HepG2 (cell line): ENCODE measurements at regions not wholly inside any gene's neighbourhood (a gene's known extent, or its start where the extent isn't known, plus 50 kb on each side); places are given as distances from the start of the nearest gene placed in this dataset.

Source experiments
- ATAC-seq: fragments of 200-7000 bp; cut with Tn5 transposase; 3 replicates; pipeline ENCODE4 v1.9.1; 2020; ENCODE audit warnings: mild to moderate bottlenecking, moderate library complexity
- BruUV-seq: library from RNA; stranded (reverse); fragments of 400-500 nt; replicated peaks from 2 replicates; lab custom pipeline; 2021; lab: Mats Ljungman, UMichigan
- CTCF ChIA-PET: fragments of 300-600 bp; formaldehyde crosslinking; extraction: SDS; loops from one replicate; lab custom pipeline; 2021; ENCODE audit warnings: low total read pairs, inconsistent platforms, low intra/inter-chr PET ratio; lab: Yijun Ruan, JAX
- POLR2A ChIA-PET: fragments of 350-600 bp; sonication (Branson Sonifier 250); formaldehyde crosslinking; loops from one replicate; lab custom pipeline; 2020; ENCODE audit warnings: antibody characterized with exemption, inconsistent platforms; lab: Yijun Ruan, JAX
- DNase-seq: peaks from one replicate; pipeline ENCODE4 v3.0.0-alpha.2; 2015; ENCODE audit warnings: low spot score
- FAIRE-seq: peaks from 3 replicates; lab custom pipeline; 2011; peaks lifted over from hg19 to GRCh38; lab: Jason Lieb, UNC
- H2AFZ ChIP-seq: one replicate; pipeline ENCODE4 v1.6.1; 2011; ENCODE audit warnings: low read length, inconsistent platforms
- H3K27ac ChIP-seq: fragments of 300-600 bp; 3 replicates; pipeline ENCODE4 v1.8.0; 2011; ENCODE audit warnings: mixed run types, mild to moderate bottlenecking, mixed read lengths, low read length, inconsistent platforms; ENCODE audit not compliant: insufficient read depth; ENCODE audit errors: extremely low read length
- H3K27me3 ChIP-seq, 2 experiments: fragments of 200-600 bp in 1 of 2; 2 replicates in 1 of 2; 3 replicates in 1 of 2; pipeline versions ENCODE4 v1.6.0 to v1.8.0; 2011; ENCODE audit warnings: low read length in 2 of 2, mild to moderate bottlenecking in 2 of 2, moderate library complexity in 2 of 2, inconsistent platforms in 1 of 2; ENCODE audit not compliant: insufficient read depth in 2 of 2, control insufficient read depth in 1 of 2
- H3K36me3 ChIP-seq, 2 experiments: fragments of 200-600 bp in 1 of 2; replicated peaks in 1 of 2; 2 replicates in 1 of 2; 3 replicates in 1 of 2; pipeline versions ENCODE4 v1.5.1 to v1.8.0; 2011; ENCODE audit warnings: low read length in 2 of 2, inconsistent platforms in 1 of 2; ENCODE audit not compliant: insufficient read depth in 2 of 2, control insufficient read depth in 1 of 2
- H3K4me1 ChIP-seq: 2 replicates; pipeline ENCODE4 v1.5.1; 2012; ENCODE audit warnings: low read length, inconsistent platforms; ENCODE audit not compliant: insufficient read depth
- H3K4me2 ChIP-seq: 2 replicates; pipeline ENCODE4 v1.6.0; 2011; ENCODE audit warnings: low read depth, low read length, inconsistent platforms
- H3K4me3 ChIP-seq, 3 experiments: fragments of 200-600 bp in 1 of 3; sonication (generic), shearing (Covaris generic) in 1 of 3; replicated peaks in 1 of 3; 2 replicates each; pipeline ENCODE4 v1.5.1; 2011 to 2016; ENCODE audit warnings: low read length in 3 of 3, inconsistent platforms in 2 of 3, low read depth in 2 of 3, mild to moderate bottlenecking in 2 of 3, control low read depth in 1 of 3, mixed read lengths in 1 of 3; ENCODE audit not compliant: insufficient read depth in 1 of 3
- H3K79me2 ChIP-seq: one replicate; pipeline ENCODE4 v1.6.1; 2011; ENCODE audit warnings: low read length, inconsistent platforms; ENCODE audit not compliant: insufficient read depth
- H3K9ac ChIP-seq: 2 replicates; pipeline ENCODE4 v1.6.0; 2011; ENCODE audit warnings: mild to moderate bottlenecking, low read depth, low read length, inconsistent platforms; ENCODE audit not compliant: insufficient read depth
- H3K9me3 ChIP-seq: 2 replicates; pipeline ENCODE4 v1.5.1; 2012; ENCODE audit warnings: mild to moderate bottlenecking, low read length
- H4K20me1 ChIP-seq: 2 replicates; pipeline ENCODE4 v1.6.0; 2011; ENCODE audit warnings: inconsistent platforms, mild to moderate bottlenecking, low read length, moderate library complexity; ENCODE audit not compliant: insufficient read depth
- ADNP ChIP-seq: sonication (generic); formaldehyde crosslinking; IDR thresholded peaks from 2 replicates; pipeline ENCODE4 v1.4.0; 2020; ENCODE audit warnings: missing genetic modification reagents
- FOSL2 ChIP-seq: sonication (generic); formaldehyde crosslinking; IDR thresholded peaks from 2 replicates; pipeline ENCODE4 v1.4.0; 2020; ENCODE audit warnings: missing genetic modification reagents
- KLF13 ChIP-seq: sonication (generic); formaldehyde crosslinking; IDR thresholded peaks from 2 replicates; pipeline ENCODE4 v1.4.0; 2020; ENCODE audit warnings: mild to moderate bottlenecking, missing genetic modification reagents
- MYC ChIP-seq: sonication (generic); formaldehyde crosslinking; IDR thresholded peaks from 2 replicates; pipeline ENCODE4 v1.9.0; 2021; ENCODE audit warnings: missing genetic modification reagents, borderline replicate concordance
- NFIB ChIP-seq: sonication (generic); formaldehyde crosslinking; IDR thresholded peaks from 2 replicates; pipeline ENCODE4 v1.9.0; 2021; ENCODE audit warnings: missing genetic modification reagents, mild to moderate bottlenecking, borderline replicate concordance
- NRL ChIP-seq: sonication (generic); formaldehyde crosslinking; IDR thresholded peaks from 2 replicates; pipeline ENCODE4 v1.5.0; 2020; ENCODE audit warnings: missing genetic modification reagents, mild to moderate bottlenecking, moderate library complexity, borderline replicate concordance
- RNF2 ChIP-seq: fragments of 450-650 bp; conservative IDR thresholded peaks from 2 replicates; pipeline ENCODE4 v1.6.1; 2016; ENCODE audit warnings: low read depth
- TCF7L2 ChIP-seq: IDR thresholded peaks from 2 replicates; pipeline ENCODE4 v1.6.1; 2011; ENCODE audit warnings: mild to moderate bottlenecking, low read depth, low read length, moderate library complexity
- ZFP36L1 ChIP-seq: sonication (generic); formaldehyde crosslinking; IDR thresholded peaks from 2 replicates; pipeline ENCODE4 v1.8.0; 2022; ENCODE audit warnings: mild to moderate bottlenecking, missing genetic modification reagents, moderate library complexity
- ZNF207 ChIP-seq: fragments of 450-650 bp; IDR thresholded peaks from 2 replicates; pipeline ENCODE4 v1.6.1; 2016; ENCODE audit warnings: antibody characterized with exemption, borderline replicate concordance
- ZNF792 ChIP-seq: IDR thresholded peaks from 2 replicates; pipeline ENCODE4 v1.6.1; 2016
- ZNF816 ChIP-seq: sonication (generic); formaldehyde crosslinking; IDR thresholded peaks from 2 replicates; pipeline ENCODE4 v1.8.0; 2022; ENCODE audit warnings: missing genetic modification reagents, mild to moderate bottlenecking, borderline replicate concordance
- WGBS: methylation state at CpG from one replicate; pipeline ENCODE4 v1.1.6; 2017; ENCODE audit warnings: low lambda C conversion rate; 5-methylcytosine and 5-hydroxymethylcytosine counted together
- in situ Hi-C: cut with HindIII; loops from 2 replicates; pipeline ENCODE4 v1.10.0; 2017; ENCODE audit warnings: low pct_unique_long_range_greater_than_20kb; ENCODE audit not compliant: extremely low pct_ligation_motif_present
- intact Hi-C: fragments of 100-400 bp; cut with micrococcal nuclease; formaldehyde crosslinking; loops from one replicate; pipeline ENCODE4 v1.10.0; 2022; ENCODE audit not compliant: unreplicated experiment
- TF ChIP-seq, protein P1 (sequence below): sonication (generic); formaldehyde crosslinking; IDR thresholded peaks from 2 replicates; pipeline ENCODE4 v1.4.0; 2020; ENCODE audit warnings: missing genetic modification reagents
- TF ChIP-seq, protein P2 (sequence below): sonication (generic); formaldehyde crosslinking; IDR thresholded peaks from 2 replicates; pipeline ENCODE4 v1.4.0; 2020; ENCODE audit warnings: mild to moderate bottlenecking, low read depth, missing genetic modification reagents
- TF ChIP-seq, protein P3 (sequence below): sonication (generic); formaldehyde crosslinking; IDR thresholded peaks from 2 replicates; pipeline ENCODE4 v1.5.0; 2020; ENCODE audit warnings: mild to moderate bottlenecking, missing genetic modification reagents, moderate library complexity
- TF ChIP-seq, protein P4 (sequence below): sonication (generic); formaldehyde crosslinking; IDR thresholded peaks from 2 replicates; pipeline ENCODE4 v1.8.1; 2023; ENCODE audit warnings: mild to moderate bottlenecking, missing genetic modification reagents
- TF ChIP-seq, protein P5 (sequence below): sonication (generic); formaldehyde crosslinking; IDR thresholded peaks from 2 replicates; pipeline ENCODE4 v1.8.1; 2023; ENCODE audit warnings: mild to moderate bottlenecking, missing genetic modification reagents

DNA sequence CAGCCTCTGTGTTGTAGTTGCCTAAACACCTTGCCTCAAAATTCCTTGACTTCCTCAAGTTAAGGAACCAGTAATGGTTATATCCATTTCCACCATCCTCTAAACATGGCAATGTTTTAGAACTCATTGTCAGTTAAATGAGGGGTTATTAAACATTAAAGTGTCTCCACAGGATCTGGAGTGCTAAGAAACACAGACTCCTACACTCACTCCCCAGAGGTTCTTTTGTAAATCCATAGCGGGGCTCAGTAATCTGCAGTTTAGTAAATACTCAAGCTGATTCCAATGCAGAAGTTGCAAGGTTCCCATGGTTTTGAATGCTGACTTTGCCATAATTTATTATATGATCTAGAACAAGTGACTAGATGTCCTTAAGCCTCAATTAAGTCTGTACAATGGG lies 245.5 kb downstream of the GPAT3 start (continued):
- no peak for TF ChIP-seq NRL (CRISPR knock-in tag)
- no peak for TF ChIP-seq NFIB (CRISPR knock-in tag)
- TF ChIP-seq, protein P1, sequence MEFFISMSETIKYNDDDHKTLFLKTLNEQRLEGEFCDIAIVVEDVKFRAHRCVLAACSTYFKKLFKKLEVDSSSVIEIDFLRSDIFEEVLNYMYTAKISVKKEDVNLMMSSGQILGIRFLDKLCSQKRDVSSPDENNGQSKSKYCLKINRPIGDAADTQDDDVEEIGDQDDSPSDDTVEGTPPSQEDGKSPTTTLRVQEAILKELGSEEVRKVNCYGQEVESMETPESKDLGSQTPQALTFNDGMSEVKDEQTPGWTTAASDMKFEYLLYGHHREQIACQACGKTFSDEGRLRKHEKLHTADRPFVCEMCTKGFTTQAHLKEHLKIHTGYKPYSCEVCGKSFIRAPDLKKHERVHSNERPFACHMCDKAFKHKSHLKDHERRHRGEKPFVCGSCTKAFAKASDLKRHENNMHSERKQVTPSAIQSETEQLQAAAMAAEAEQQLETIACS (CRISPR knock-in tag): no peak
- TF ChIP-seq, protein P2, sequence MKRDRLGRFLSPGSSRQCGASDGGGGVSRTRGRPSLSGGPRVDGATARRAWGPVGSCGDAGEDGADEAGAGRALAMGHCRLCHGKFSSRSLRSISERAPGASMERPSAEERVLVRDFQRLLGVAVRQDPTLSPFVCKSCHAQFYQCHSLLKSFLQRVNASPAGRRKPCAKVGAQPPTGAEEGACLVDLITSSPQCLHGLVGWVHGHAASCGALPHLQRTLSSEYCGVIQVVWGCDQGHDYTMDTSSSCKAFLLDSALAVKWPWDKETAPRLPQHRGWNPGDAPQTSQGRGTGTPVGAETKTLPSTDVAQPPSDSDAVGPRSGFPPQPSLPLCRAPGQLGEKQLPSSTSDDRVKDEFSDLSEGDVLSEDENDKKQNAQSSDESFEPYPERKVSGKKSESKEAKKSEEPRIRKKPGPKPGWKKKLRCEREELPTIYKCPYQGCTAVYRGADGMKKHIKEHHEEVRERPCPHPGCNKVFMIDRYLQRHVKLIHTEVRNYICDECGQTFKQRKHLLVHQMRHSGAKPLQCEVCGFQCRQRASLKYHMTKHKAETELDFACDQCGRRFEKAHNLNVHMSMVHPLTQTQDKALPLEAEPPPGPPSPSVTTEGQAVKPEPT (CRISPR knock-in tag): no peak
- no peak for TF ChIP-seq ZFP36L1 (CRISPR knock-in tag)
- TF ChIP-seq KLF13 (CRISPR knock-in tag): no peak
- no peak for TF ChIP-seq TCF7L2
- no peak for TF ChIP-seq ZNF816 (CRISPR knock-in tag)
- no peak for TF ChIP-seq FOSL2 (CRISPR knock-in tag)
- no peak for TF ChIP-seq ZNF792 (CRISPR knock-in tag)
- TF ChIP-seq, all 625 proteins: peak for 0

DNA sequence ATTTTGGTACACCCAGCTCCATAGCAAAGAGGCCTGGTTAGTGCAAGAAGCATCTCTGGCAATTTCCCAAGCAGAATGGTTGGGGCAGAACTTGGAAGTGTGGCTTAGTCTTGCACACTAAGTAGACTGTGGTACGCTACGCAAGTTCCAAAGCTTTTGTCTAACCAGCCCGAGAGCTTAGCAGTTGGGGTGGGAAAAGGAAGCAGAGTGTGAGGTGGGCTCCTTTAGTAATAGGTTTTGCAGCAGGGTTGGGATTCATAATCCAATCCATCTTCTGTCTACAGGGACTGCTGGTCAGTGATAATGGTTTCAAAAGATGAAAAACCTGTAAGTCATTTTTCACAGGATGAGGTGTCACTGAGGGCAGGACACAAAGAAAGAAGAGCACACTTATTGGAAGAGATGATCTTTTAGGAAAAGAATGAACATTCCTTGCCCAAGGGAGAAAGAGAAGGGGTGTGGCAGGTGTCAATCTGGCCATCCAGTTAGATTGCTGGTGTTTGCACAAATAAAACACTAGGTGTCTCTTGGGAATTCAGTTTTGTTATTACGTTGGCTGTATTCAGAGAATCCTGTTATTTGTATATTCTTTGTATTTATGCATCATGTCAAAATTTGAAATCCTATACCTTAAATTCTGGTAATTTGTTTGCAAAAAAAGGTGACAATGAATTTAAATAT lies 244.3 kb downstream of the GPAT3 start:
- ATAC-seq (no peak), FAIRE-seq (no peak), DNase-seq (no peak)
- TF ChIP-seq, protein P3, sequence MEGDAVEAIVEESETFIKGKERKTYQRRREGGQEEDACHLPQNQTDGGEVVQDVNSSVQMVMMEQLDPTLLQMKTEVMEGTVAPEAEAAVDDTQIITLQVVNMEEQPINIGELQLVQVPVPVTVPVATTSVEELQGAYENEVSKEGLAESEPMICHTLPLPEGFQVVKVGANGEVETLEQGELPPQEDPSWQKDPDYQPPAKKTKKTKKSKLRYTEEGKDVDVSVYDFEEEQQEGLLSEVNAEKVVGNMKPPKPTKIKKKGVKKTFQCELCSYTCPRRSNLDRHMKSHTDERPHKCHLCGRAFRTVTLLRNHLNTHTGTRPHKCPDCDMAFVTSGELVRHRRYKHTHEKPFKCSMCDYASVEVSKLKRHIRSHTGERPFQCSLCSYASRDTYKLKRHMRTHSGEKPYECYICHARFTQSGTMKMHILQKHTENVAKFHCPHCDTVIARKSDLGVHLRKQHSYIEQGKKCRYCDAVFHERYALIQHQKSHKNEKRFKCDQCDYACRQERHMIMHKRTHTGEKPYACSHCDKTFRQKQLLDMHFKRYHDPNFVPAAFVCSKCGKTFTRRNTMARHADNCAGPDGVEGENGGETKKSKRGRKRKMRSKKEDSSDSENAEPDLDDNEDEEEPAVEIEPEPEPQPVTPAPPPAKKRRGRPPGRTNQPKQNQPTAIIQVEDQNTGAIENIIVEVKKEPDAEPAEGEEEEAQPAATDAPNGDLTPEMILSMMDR: peak; percentile 22; the same call in 1 of the 2 replicates
- TF ChIP-seq, protein P4, sequence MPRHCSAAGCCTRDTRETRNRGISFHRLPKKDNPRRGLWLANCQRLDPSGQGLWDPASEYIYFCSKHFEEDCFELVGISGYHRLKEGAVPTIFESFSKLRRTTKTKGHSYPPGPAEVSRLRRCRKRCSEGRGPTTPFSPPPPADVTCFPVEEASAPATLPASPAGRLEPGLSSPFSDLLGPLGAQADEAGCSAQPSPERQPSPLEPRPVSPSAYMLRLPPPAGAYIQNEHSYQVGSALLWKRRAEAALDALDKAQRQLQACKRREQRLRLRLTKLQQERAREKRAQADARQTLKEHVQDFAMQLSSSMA (CRISPR knock-in tag): no peak
- TF ChIP-seq MYC (CRISPR knock-in tag): no peak
- TF ChIP-seq ADNP (CRISPR knock-in tag): no peak
- no peak for TF ChIP-seq ZNF207
- TF ChIP-seq, protein P5, sequence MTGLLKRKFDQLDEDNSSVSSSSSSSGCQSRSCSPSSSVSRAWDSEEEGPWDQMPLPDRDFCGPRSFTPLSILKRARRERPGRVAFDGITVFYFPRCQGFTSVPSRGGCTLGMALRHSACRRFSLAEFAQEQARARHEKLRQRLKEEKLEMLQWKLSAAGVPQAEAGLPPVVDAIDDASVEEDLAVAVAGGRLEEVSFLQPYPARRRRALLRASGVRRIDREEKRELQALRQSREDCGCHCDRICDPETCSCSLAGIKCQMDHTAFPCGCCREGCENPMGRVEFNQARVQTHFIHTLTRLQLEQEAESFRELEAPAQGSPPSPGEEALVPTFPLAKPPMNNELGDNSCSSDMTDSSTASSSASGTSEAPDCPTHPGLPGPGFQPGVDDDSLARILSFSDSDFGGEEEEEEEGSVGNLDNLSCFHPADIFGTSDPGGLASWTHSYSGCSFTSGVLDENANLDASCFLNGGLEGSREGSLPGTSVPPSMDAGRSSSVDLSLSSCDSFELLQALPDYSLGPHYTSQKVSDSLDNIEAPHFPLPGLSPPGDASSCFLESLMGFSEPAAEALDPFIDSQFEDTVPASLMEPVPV (CRISPR knock-in tag): no peak
- no peak for TF ChIP-seq RNF2
- H2AFZ ChIP-seq: no peak overlapping the region
- H3K79me2 ChIP-seq: no peaks in the 10 kb centered on the region
- H3K4me3 ChIP-seq: no peak overlapping the region
- WGBS: 59% methylated on average over 4 of the region's 4 CpGs
- no TSS peak for BruUV-seq
- H3K36me3 ChIP-seq: no peaks in the 10 kb centered on the region
- POLR2A ChIA-PET: no interaction called here
- no peak overlapping the region for H3K27ac ChIP-seq
- no peak overlapping the region for H3K9ac ChIP-seq
- no peaks in the 10 kb centered on the region for H3K27me3 ChIP-seq
- no peaks in the 10 kb centered on the region for H3K9me3 ChIP-seq
- no peaks in the 10 kb centered on the region for H4K20me1 ChIP-seq
- intact Hi-C loops: no loop called here
- no peaks in the 10 kb centered on the region for H3K4me1 ChIP-seq
- H3K4me2 ChIP-seq: no peak overlapping the region
- CTCF ChIA-PET: no interaction called here
- in situ Hi-C loops: no loop called here
